H1 (cell line): ENCODE measurements at regions not wholly inside any gene's neighbourhood (a gene's known extent, or its start where the extent isn't known, plus 50 kb on each side); places are given as distances from the start of the nearest gene placed in this dataset.

ENCODE experiments used
- TCF12 ChIP-seq: IDR thresholded peaks from 2 replicates; pipeline ENCODE4 v1.6.1; 2011; ENCODE audit warnings: low read depth, mild to moderate bottlenecking, low read length

DNA sequence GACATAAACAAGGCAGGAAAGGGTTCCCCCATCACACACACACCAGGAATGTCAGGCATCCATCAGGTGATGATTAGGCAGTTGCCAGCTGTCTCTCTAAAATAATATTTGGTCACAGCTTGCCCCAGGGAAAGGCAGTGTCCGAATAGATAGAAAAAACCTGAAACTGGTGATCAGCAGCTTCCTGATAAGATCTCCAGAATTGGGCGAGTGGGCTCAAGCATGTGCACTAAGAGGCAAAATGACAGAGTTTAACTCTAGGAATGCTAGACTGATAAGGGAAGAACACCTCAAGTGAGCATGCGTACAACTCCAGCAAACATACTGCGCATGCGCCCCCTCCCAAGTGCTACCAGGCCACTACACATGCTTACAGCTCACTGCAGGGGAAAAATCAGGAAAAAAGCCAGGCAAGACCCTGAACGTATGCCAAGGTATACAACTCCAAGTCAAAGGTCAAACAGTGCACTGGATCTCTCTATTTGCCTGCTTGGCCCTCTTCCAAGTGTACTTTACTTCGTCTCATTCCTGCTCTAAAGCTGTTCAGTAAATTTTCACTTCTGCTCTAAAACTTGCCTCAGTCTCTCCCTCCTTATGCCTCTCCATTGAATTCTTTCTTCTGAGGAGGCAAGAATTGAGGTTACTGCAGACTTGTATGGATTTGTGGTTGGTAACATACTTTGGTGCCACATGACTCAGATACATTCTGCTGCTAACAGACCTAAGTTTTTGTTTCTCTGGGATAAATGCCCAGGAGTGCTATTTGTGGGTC, 73.5 kb upstream of the VASH1 start (continued):
- no peak for TF ChIP-seq TCF12
- TF ChIP-seq, all 59 proteins: peak for 0
